Neural cell (in vitro differentiated cells): ENCODE measurements at regions not wholly inside any gene's neighbourhood (a gene's known extent, or its start where the extent isn't known, plus 50 kb on each side); places are given as distances from the start of the nearest gene placed in this dataset.

ENCODE experiments used
- H2AFZ ChIP-seq: fragments of 200-600, 300-800 bp; sonication (generic), shearing (Covaris generic); 2 replicates; pipeline ENCODE4 v1.6.0; 2014; ENCODE audit warnings: low read depth, mild to moderate bottlenecking, antibody characterized with exemption, low read length, moderate library complexity
- H3F3A ChIP-seq: fragments of 200-600 bp; shearing (Covaris generic); 2 replicates; pipeline ENCODE4 v1.6.1; 2016; ENCODE audit warnings: mild to moderate bottlenecking, moderate library complexity, mixed read lengths, antibody characterized with exemption, low read length; ENCODE audit not compliant: insufficient read depth, poor library complexity, severe bottlenecking
- H3K27ac ChIP-seq: fragments of 200-600, 300-800 bp; sonication (generic), shearing (Covaris generic); 2 replicates; pipeline ENCODE4 v1.5.1; 2014; ENCODE audit warnings: mild to moderate bottlenecking, low read length, moderate library complexity
- H3K27me3 ChIP-seq: fragments of 300-800, 200-600 bp; sonication (generic), shearing (Covaris generic); 2 replicates; pipeline ENCODE4 v1.6.0; 2014; ENCODE audit warnings: mild to moderate bottlenecking, low read depth, low read length, moderate library complexity; ENCODE audit not compliant: insufficient read depth
- H3K36me3 ChIP-seq: fragments of 300-800, 200-600 bp; sonication (generic), shearing (Covaris generic); 2 replicates; pipeline ENCODE4 v1.5.1; 2014; ENCODE audit warnings: mild to moderate bottlenecking, antibody characterized with exemption, low read length, moderate library complexity; ENCODE audit not compliant: insufficient read depth
- H3K4me2 ChIP-seq: fragments of 300-800, 200-600 bp; sonication (generic), shearing (Covaris generic); 2 replicates; pipeline ENCODE4 v1.6.0; 2014; ENCODE audit warnings: mild to moderate bottlenecking, low read length
- H3K4me3 ChIP-seq: fragments of 300-800, 200-600 bp; sonication (generic), shearing (Covaris generic); 2 replicates; pipeline ENCODE4 v1.5.1; 2014; ENCODE audit warnings: mild to moderate bottlenecking, low read length, moderate library complexity
- H3K79me2 ChIP-seq: fragments of 200-600 bp; shearing (Covaris generic); replicated peaks from 2 replicates; pipeline ENCODE4 v1.6.0; 2014; ENCODE audit warnings: mild to moderate bottlenecking, low read length, moderate library complexity; ENCODE audit not compliant: insufficient read depth
- H3K9ac ChIP-seq: fragments of 300-800, 200-600 bp; sonication (generic), shearing (Covaris generic); 2 replicates; pipeline ENCODE4 v1.6.1; 2016; ENCODE audit warnings: mild to moderate bottlenecking, low read length, mixed read lengths
- H3K9me2 ChIP-seq: fragments of 200-600 bp; shearing (Covaris generic); 2 replicates; pipeline ENCODE4 v1.6.1; 2016; ENCODE audit warnings: mild to moderate bottlenecking, low read length, mixed read lengths; ENCODE audit not compliant: insufficient read depth
- H3K9me3 ChIP-seq: fragments of 200-600, 300-800 bp; sonication (generic), shearing (Covaris generic); 2 replicates; pipeline ENCODE4 v1.6.1; 2016; ENCODE audit warnings: mild to moderate bottlenecking, mixed run types, low read length, moderate library complexity, mixed read lengths
- H4K20me1 ChIP-seq: fragments of 200-600 bp; shearing (Covaris generic); 2 replicates; pipeline ENCODE4 v1.6.1; 2016; ENCODE audit warnings: mild to moderate bottlenecking, mixed run types; ENCODE audit not compliant: insufficient read depth
- CTCF ChIP-seq: fragments of 450-650 bp; IDR thresholded peaks from 2 replicates; pipeline ENCODE4 v1.5.1; 2014; ENCODE audit warnings: antibody characterized with exemption, mild to moderate bottlenecking, moderate library complexity; ENCODE audit not compliant: poor library complexity, severe bottlenecking
- EP300 ChIP-seq: fragments of 450-650 bp; conservative IDR thresholded peaks from 2 replicates; pipeline ENCODE4 v1.6.1; 2014; ENCODE audit warnings: antibody characterized with exemption, mild to moderate bottlenecking, moderate library complexity; ENCODE audit not compliant: poor library complexity, severe bottlenecking
- EZH2 ChIP-seq: fragments of 200-600, 300-800 bp; shearing (Covaris generic), sonication (generic); IDR thresholded peaks from 2 replicates; pipeline ENCODE4 v1.6.1; 2014; ENCODE audit warnings: antibody characterized with exemption, low read length, borderline replicate concordance, mild to moderate bottlenecking; ENCODE audit not compliant: insufficient read depth, poor library complexity, severe bottlenecking
- MXI1 ChIP-seq: fragments of 450-650 bp; conservative IDR thresholded peaks from 2 replicates; pipeline ENCODE4 v1.6.1; 2014; ENCODE audit warnings: antibody characterized with exemption, mild to moderate bottlenecking; ENCODE audit not compliant: poor library complexity, severe bottlenecking
- POLR2AphosphoS5 ChIP-seq: IDR thresholded peaks from 2 replicates; pipeline ENCODE4 v1.6.1; 2012
- RAD21 ChIP-seq: fragments of 450-650 bp; conservative IDR thresholded peaks from 2 replicates; pipeline ENCODE4 v1.6.1; 2014; ENCODE audit warnings: antibody characterized with exemption, mild to moderate bottlenecking, moderate library complexity
- REST ChIP-seq: IDR thresholded peaks from 2 replicates; pipeline ENCODE4 v1.6.1; 2012; ENCODE audit warnings: borderline replicate concordance
- SMC3 ChIP-seq: fragments of 450-650 bp; conservative IDR thresholded peaks from 2 replicates; pipeline ENCODE4 v1.6.1; 2014; ENCODE audit warnings: antibody characterized with exemption, mild to moderate bottlenecking, moderate library complexity; ENCODE audit not compliant: poor library complexity
- TAF1 ChIP-seq: IDR thresholded peaks from 2 replicates; pipeline ENCODE4 v1.6.1; 2012; ENCODE audit warnings: low read depth

- H3K9me2 ChIP-seq, result no peaks in the 10 kb centered on the region
- H2AFZ ChIP-seq, result no peak overlapping the region
- H3K4me3 ChIP-seq, result no peak overlapping the region
- no peaks in the 10 kb centered on the region for H3K9me3 ChIP-seq
- no peaks in the 10 kb centered on the region for H3F3A ChIP-seq
- no peaks in the 10 kb centered on the region for H3K79me2 ChIP-seq
- no peaks in the 10 kb centered on the region for H4K20me1 ChIP-seq
- TF ChIP-seq EP300 (no peak), SMC3 (no peak), REST (no peak), MXI1 (no peak), CTCF (no peak), TAF1 (no peak), RAD21 (no peak), POLR2AphosphoS5 (no peak), EZH2 (no peak)
- no peaks in the 10 kb centered on the region for H3K36me3 ChIP-seq
- no peak overlapping the region for H3K27ac ChIP-seq
- no peaks in the 10 kb centered on the region for H3K27me3 ChIP-seq
- H3K9ac ChIP-seq, result no peak overlapping the region
- no peak overlapping the region for H3K4me2 ChIP-seq
Measured at GRCh38 chr1:106926803-106927582, 129.5 kb upstream of the PRMT6 start.

GRCh38 chr1:106937104-106937503 lies 119.4 kb upstream of the PRMT6 start:
- H2AFZ ChIP-seq, result no peak overlapping the region
- no peak overlapping the region for H3K4me3 ChIP-seq
- no peaks in the 10 kb centered on the region for H3F3A ChIP-seq
- TF ChIP-seq POLR2AphosphoS5 (no peak), EP300 (no peak), TAF1 (no peak), REST (no peak), CTCF (no peak), EZH2 (no peak), RAD21 (no peak), SMC3 (no peak), MXI1 (no peak)
- H3K4me2 ChIP-seq, result no peak overlapping the region
- H3K36me3 ChIP-seq, result no peaks in the 10 kb centered on the region
- no peaks in the 10 kb centered on the region for H3K27me3 ChIP-seq
- H3K79me2 ChIP-seq, result no peaks in the 10 kb centered on the region
- no peaks in the 10 kb centered on the region for H3K9me3 ChIP-seq
- H3K9me2 ChIP-seq, result no peaks in the 10 kb centered on the region
- no peaks in the 10 kb centered on the region for H4K20me1 ChIP-seq
- no peak overlapping the region for H3K9ac ChIP-seq
- H3K27ac ChIP-seq, result no peak overlapping the region
